ENCODE measurements at regions not wholly inside any gene's neighbourhood (a gene's known extent, or its start where the extent isn't known, plus 50 kb on each side); places are given as distances from the start of the nearest gene placed in this dataset.

DNA sequence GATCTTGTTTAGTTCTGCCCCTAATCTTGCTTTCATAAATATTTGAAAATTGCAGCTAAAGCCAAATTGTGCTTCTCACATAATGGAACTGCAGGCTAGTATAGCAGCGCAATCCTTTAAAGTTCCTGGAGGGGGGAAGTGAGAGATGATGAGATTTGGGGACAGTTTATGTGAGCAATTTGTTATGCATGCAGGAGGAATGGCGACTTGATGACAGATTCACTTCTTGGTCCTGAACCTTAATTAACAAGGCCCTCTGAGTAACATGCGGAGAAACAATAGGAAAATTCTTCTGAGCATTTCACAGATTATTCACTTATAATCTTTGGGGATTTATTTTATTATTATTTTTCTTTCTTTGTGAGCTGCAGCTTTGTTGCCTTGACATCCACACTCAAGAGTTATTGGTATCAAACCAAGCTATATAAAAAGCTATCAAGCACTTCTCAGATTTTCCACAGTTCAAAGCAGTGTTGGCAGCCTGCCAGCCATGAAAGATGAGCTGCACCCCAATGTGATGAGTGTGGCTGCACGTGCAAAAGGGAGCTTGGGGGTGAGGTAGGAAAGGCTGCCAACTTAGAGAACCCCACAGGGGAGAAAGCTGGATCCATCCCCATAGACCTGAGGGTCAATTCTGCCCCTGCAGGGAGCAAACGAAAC, 1662.2 kb upstream of the FLRT2 start:
- no peak for TF ChIP-seq RAD21 (conservative IDR thresholded peaks at IDR 0.05)
- TF ChIP-seq, protein P1, sequence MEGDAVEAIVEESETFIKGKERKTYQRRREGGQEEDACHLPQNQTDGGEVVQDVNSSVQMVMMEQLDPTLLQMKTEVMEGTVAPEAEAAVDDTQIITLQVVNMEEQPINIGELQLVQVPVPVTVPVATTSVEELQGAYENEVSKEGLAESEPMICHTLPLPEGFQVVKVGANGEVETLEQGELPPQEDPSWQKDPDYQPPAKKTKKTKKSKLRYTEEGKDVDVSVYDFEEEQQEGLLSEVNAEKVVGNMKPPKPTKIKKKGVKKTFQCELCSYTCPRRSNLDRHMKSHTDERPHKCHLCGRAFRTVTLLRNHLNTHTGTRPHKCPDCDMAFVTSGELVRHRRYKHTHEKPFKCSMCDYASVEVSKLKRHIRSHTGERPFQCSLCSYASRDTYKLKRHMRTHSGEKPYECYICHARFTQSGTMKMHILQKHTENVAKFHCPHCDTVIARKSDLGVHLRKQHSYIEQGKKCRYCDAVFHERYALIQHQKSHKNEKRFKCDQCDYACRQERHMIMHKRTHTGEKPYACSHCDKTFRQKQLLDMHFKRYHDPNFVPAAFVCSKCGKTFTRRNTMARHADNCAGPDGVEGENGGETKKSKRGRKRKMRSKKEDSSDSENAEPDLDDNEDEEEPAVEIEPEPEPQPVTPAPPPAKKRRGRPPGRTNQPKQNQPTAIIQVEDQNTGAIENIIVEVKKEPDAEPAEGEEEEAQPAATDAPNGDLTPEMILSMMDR (IDR thresholded peaks at IDR 0.05; ENCODE audit: poor library complexity, severe bottlenecking) = no peak
- TF ChIP-seq EZH2 (IDR thresholded peaks at IDR 0.05; ENCODE audit: borderline replicate concordance, insufficient read depth, low read length, poor library complexity, severe bottlenecking) = no peak
- TF ChIP-seq EP300 (conservative IDR thresholded peaks at IDR 0.05; ENCODE audit: poor library complexity, severe bottlenecking) = no peak
- no peak for TF ChIP-seq TAF1 (IDR thresholded peaks at IDR 0.05; ENCODE audit: low read depth)
- no peak for TF ChIP-seq POLR2AphosphoS5 (IDR thresholded peaks at IDR 0.05)
- TF ChIP-seq, protein P2, sequence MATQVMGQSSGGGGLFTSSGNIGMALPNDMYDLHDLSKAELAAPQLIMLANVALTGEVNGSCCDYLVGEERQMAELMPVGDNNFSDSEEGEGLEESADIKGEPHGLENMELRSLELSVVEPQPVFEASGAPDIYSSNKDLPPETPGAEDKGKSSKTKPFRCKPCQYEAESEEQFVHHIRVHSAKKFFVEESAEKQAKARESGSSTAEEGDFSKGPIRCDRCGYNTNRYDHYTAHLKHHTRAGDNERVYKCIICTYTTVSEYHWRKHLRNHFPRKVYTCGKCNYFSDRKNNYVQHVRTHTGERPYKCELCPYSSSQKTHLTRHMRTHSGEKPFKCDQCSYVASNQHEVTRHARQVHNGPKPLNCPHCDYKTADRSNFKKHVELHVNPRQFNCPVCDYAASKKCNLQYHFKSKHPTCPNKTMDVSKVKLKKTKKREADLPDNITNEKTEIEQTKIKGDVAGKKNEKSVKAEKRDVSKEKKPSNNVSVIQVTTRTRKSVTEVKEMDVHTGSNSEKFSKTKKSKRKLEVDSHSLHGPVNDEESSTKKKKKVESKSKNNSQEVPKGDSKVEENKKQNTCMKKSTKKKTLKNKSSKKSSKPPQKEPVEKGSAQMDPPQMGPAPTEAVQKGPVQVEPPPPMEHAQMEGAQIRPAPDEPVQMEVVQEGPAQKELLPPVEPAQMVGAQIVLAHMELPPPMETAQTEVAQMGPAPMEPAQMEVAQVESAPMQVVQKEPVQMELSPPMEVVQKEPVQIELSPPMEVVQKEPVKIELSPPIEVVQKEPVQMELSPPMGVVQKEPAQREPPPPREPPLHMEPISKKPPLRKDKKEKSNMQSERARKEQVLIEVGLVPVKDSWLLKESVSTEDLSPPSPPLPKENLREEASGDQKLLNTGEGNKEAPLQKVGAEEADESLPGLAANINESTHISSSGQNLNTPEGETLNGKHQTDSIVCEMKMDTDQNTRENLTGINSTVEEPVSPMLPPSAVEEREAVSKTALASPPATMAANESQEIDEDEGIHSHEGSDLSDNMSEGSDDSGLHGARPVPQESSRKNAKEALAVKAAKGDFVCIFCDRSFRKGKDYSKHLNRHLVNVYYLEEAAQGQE (IDR thresholded peaks at IDR 0.05; ENCODE audit: borderline replicate concordance) = no peak
